ENCODE measurements at regions not wholly inside any gene's neighbourhood (a gene's known extent, or its start where the extent isn't known, plus 50 kb on each side); places are given as distances from the start of the nearest gene placed in this dataset.

GRCh38 chr16:51939378-51939871, 607.5 kb downstream of the TOX3 start:
- intact Hi-C loops (cut with DNase I) = no loop called here
- DNase-seq (peak in 4 of 5 donors; percentile 55 to 81 (median 71)), FAIRE-seq (no peak)
- no peaks in the 10 kb centered on the region for H3K4me1 ChIP-seq (ENCODE audit: control insufficient read depth in 2 of 3, insufficient read depth in 2 of 3, low read depth in 1 of 3, low read length in 3 of 3)
- no peak overlapping the region for H3K4me3 ChIP-seq (ENCODE audit: low read length in 3 of 3)
- H3K9ac ChIP-seq (ENCODE audit: low read length in 3 of 3) = no peak overlapping the region
- no peak overlapping the region for H3K27ac ChIP-seq (ENCODE audit: low read depth in 2 of 2, low read length in 2 of 2)
- H3K9me3 ChIP-seq (ENCODE audit: control insufficient read depth in 2 of 3, insufficient read depth in 1 of 3, low read length in 3 of 3) = no peaks in the 10 kb centered on the region
- H3K27me3 ChIP-seq (ENCODE audit: control insufficient read depth, insufficient read depth, low read length) = no peaks in the 10 kb centered on the region
- no peak for TF ChIP-seq CTCF (IDR thresholded peaks at IDR 0.05; ENCODE audit: borderline replicate concordance, extremely low read depth, insufficient read depth)
- H3K36me3 ChIP-seq (ENCODE audit: control insufficient read depth in 2 of 3, insufficient read depth in 3 of 3, low read length in 3 of 3) = no peaks in the 10 kb centered on the region

- Histone ChIP-seq H3K36me3 (ENCODE audit: control insufficient read depth in 2 of 3, insufficient read depth in 3 of 3, low read length in 3 of 3) (no peaks in the 10 kb centered on the region), H3K9me3 (ENCODE audit: control insufficient read depth in 2 of 3, insufficient read depth in 1 of 3, low read length in 3 of 3) (no peaks in the 10 kb centered on the region), H3K27me3 (ENCODE audit: control insufficient read depth, insufficient read depth, low read length) (no peaks in the 10 kb centered on the region), H3K27ac (ENCODE audit: low read depth in 2 of 2, low read length in 2 of 2) (no peak overlapping the region), H3K4me3 (ENCODE audit: low read length in 3 of 3) (no peak overlapping the region), H3K4me1 (ENCODE audit: control insufficient read depth in 2 of 3, insufficient read depth in 2 of 3, low read depth in 1 of 3, low read length in 3 of 3) (no peaks in the 10 kb centered on the region), H3K9ac (ENCODE audit: low read length in 3 of 3) (no peak overlapping the region)
- intact Hi-C loops (cut with DNase I) = no loop called here
- FAIRE-seq = no peak
- TF ChIP-seq CTCF (IDR thresholded peaks at IDR 0.05; ENCODE audit: borderline replicate concordance, extremely low read depth, insufficient read depth) = no peak
- no peak for DNase-seq
These were observed 608.1 kb downstream of the TOX3 start for GRCh38 chr16:51938861-51939260.

GRCh38 chr16:51937771-51938170, 609.2 kb downstream of the TOX3 start:
- TF ChIP-seq CTCF (IDR thresholded peaks at IDR 0.05; ENCODE audit: borderline replicate concordance, extremely low read depth, insufficient read depth) = no peak
- no peak overlapping the region for H3K27ac ChIP-seq (ENCODE audit: low read depth in 2 of 2, low read length in 2 of 2)
- H3K27me3 ChIP-seq (ENCODE audit: control insufficient read depth, insufficient read depth, low read length) = no peaks in the 10 kb centered on the region
- intact Hi-C loops (cut with DNase I) = no loop called here
- no peak overlapping the region for H3K9ac ChIP-seq (ENCODE audit: low read length in 3 of 3)
- no peak for DNase-seq
- H3K4me1 ChIP-seq (ENCODE audit: control insufficient read depth in 2 of 3, insufficient read depth in 2 of 3, low read depth in 1 of 3, low read length in 3 of 3) = no peaks in the 10 kb centered on the region
- no peaks in the 10 kb centered on the region for H3K9me3 ChIP-seq (ENCODE audit: control insufficient read depth in 2 of 3, insufficient read depth in 1 of 3, low read length in 3 of 3)
- no peaks in the 10 kb centered on the region for H3K36me3 ChIP-seq (ENCODE audit: control insufficient read depth in 2 of 3, insufficient read depth in 3 of 3, low read length in 3 of 3)
- FAIRE-seq = no peak
- H3K4me3 ChIP-seq (ENCODE audit: low read length in 3 of 3) = no peak overlapping the region

GRCh38 chr16:51936846-51937245, 610.1 kb downstream of the TOX3 start:
- DNase-seq (no peak), FAIRE-seq (no peak)
- Histone ChIP-seq H3K27me3 (ENCODE audit: control insufficient read depth, insufficient read depth, low read length) (no peaks in the 10 kb centered on the region), H3K4me1 (ENCODE audit: control insufficient read depth in 2 of 3, insufficient read depth in 2 of 3, low read depth in 1 of 3, low read length in 3 of 3) (no peaks in the 10 kb centered on the region), H3K27ac (ENCODE audit: low read depth in 2 of 2, low read length in 2 of 2) (no peak overlapping the region), H3K4me3 (ENCODE audit: low read length in 3 of 3) (no peak overlapping the region), H3K36me3 (ENCODE audit: control insufficient read depth in 2 of 3, insufficient read depth in 3 of 3, low read length in 3 of 3) (no peaks in the 10 kb centered on the region), H3K9me3 (ENCODE audit: control insufficient read depth in 2 of 3, insufficient read depth in 1 of 3, low read length in 3 of 3) (no peaks in the 10 kb centered on the region), H3K9ac (ENCODE audit: low read length in 3 of 3) (no peak overlapping the region)
- TF ChIP-seq CTCF (IDR thresholded peaks at IDR 0.05; ENCODE audit: borderline replicate concordance, extremely low read depth, insufficient read depth) = no peak
- intact Hi-C loops (cut with DNase I) = no loop called here
